Loucy (cell line): ENCODE measurements at regions not wholly inside any gene's neighbourhood (a gene's known extent, or its start where the extent isn't known, plus 50 kb on each side); places are given as distances from the start of the nearest gene placed in this dataset.

Experiments used
- H2AFZ ChIP-seq: fragments of 200-600 bp; sonication (generic); 2 replicates; pipeline ENCODE4 v1.6.0; 2016; ENCODE audit warnings: antibody characterized with exemption, mild to moderate bottlenecking, low read length, moderate library complexity
- H3F3A ChIP-seq: fragments of 200-600 bp; 2 replicates; pipeline ENCODE4 v1.6.0; 2016; ENCODE audit warnings: antibody characterized with exemption, low read depth, mild to moderate bottlenecking
- H3K27me3 ChIP-seq: fragments of 200-600 bp; sonication (generic); 2 replicates; pipeline ENCODE4 v1.6.1; 2014; ENCODE audit warnings: low read length, mild to moderate bottlenecking; ENCODE audit not compliant: insufficient read depth, poor library complexity, severe bottlenecking
- H3K36me3 ChIP-seq: fragments of 200-600 bp; sonication (generic); 2 replicates; pipeline ENCODE4 v1.6.1; 2016; ENCODE audit warnings: low read length; ENCODE audit not compliant: insufficient read depth
- H3K4me1 ChIP-seq: fragments of 200-600 bp; sonication (generic); 2 replicates; pipeline ENCODE4 v1.5.1; 2014; ENCODE audit warnings: low read length, mild to moderate bottlenecking; ENCODE audit not compliant: insufficient read depth, poor library complexity, severe bottlenecking
- H3K4me2 ChIP-seq: fragments of 200-600 bp; sonication (generic); 2 replicates; pipeline ENCODE4 v1.6.0; 2014; ENCODE audit warnings: antibody characterized with exemption, low read length, low read depth, mild to moderate bottlenecking; ENCODE audit not compliant: poor library complexity, severe bottlenecking
- H3K4me3 ChIP-seq: fragments of 200-600 bp; sonication (generic); 2 replicates; pipeline ENCODE4 v1.5.1; 2014; ENCODE audit warnings: low read length, mild to moderate bottlenecking, mixed read lengths; ENCODE audit not compliant: poor library complexity, severe bottlenecking
- H3K79me2 ChIP-seq: fragments of 200-600 bp; sonication (generic); 2 replicates; pipeline ENCODE4 v1.6.1; 2014; ENCODE audit warnings: low read length; ENCODE audit not compliant: insufficient read depth
- H3K9ac ChIP-seq: fragments of 200-600 bp; sonication (generic); 2 replicates; pipeline ENCODE4 v1.6.0; 2014; ENCODE audit warnings: mild to moderate bottlenecking, low read depth, low read length, moderate library complexity; ENCODE audit not compliant: poor library complexity, severe bottlenecking
- H3K9me2 ChIP-seq: fragments of 200-600 bp; sonication (generic); replicated peaks from 2 replicates; pipeline ENCODE4 v1.6.1; 2016; ENCODE audit warnings: low read depth, low read length, mixed read lengths
- H3K9me3 ChIP-seq: fragments of 200-600 bp; sonication (generic); 2 replicates; pipeline ENCODE4 v1.6.1; 2014; ENCODE audit warnings: mild to moderate bottlenecking, antibody characterized with exemption, low read length, low read depth; ENCODE audit not compliant: insufficient read depth
- H4K20me1 ChIP-seq: fragments of 200-600 bp; sonication (generic); 2 replicates; pipeline ENCODE4 v1.6.0; 2014; ENCODE audit warnings: antibody characterized with exemption, low read length, mild to moderate bottlenecking; ENCODE audit not compliant: insufficient read depth, poor library complexity, severe bottlenecking
- EZH2phosphoT487 ChIP-seq: fragments of 200-600 bp; IDR thresholded peaks from 2 replicates; pipeline ENCODE4 v1.6.1; 2018; ENCODE audit warnings: antibody characterized with exemption, mild to moderate bottlenecking, moderate library complexity, borderline replicate concordance
- TF ChIP-seq, protein P1 (sequence below): fragments of 200-600 bp; sonication (generic); conservative IDR thresholded peaks from 2 replicates; pipeline ENCODE4 v1.5.1; 2014; ENCODE audit warnings: mild to moderate bottlenecking, antibody characterized with exemption, low read length

GRCh38 chr11:111148121-111148520, 97.4 kb upstream of the POU2AF2 start:
- Histone ChIP-seq H3K9me2 (no peaks in the 10 kb centered on the region), H3K9ac (no peak overlapping the region), H3K79me2 (no peaks in the 10 kb centered on the region), H3K4me1 (no peaks in the 10 kb centered on the region), H3K9me3 (no peaks in the 10 kb centered on the region), H4K20me1 (no peaks in the 10 kb centered on the region), H3F3A (no peaks in the 10 kb centered on the region), H3K4me2 (no peak overlapping the region), H3K27me3 (no peaks in the 10 kb centered on the region), H3K4me3 (no peak overlapping the region), H3K36me3 (no peaks in the 10 kb centered on the region), H2AFZ (no peak overlapping the region)
- TF ChIP-seq, protein P1, sequence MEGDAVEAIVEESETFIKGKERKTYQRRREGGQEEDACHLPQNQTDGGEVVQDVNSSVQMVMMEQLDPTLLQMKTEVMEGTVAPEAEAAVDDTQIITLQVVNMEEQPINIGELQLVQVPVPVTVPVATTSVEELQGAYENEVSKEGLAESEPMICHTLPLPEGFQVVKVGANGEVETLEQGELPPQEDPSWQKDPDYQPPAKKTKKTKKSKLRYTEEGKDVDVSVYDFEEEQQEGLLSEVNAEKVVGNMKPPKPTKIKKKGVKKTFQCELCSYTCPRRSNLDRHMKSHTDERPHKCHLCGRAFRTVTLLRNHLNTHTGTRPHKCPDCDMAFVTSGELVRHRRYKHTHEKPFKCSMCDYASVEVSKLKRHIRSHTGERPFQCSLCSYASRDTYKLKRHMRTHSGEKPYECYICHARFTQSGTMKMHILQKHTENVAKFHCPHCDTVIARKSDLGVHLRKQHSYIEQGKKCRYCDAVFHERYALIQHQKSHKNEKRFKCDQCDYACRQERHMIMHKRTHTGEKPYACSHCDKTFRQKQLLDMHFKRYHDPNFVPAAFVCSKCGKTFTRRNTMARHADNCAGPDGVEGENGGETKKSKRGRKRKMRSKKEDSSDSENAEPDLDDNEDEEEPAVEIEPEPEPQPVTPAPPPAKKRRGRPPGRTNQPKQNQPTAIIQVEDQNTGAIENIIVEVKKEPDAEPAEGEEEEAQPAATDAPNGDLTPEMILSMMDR, result no peak
- TF ChIP-seq EZH2phosphoT487, result no peak

GRCh38 chr11:111137846-111138245, 107.7 kb upstream of the POU2AF2 start:
- Histone ChIP-seq H3K4me3 (no peak overlapping the region), H3K4me1 (no peaks in the 10 kb centered on the region), H3K9ac (no peak overlapping the region), H3K9me2 (no peaks in the 10 kb centered on the region), H3K27me3 (no peaks in the 10 kb centered on the region), H3F3A (no peaks in the 10 kb centered on the region), H3K4me2 (no peak overlapping the region), H2AFZ (no peak overlapping the region), H3K9me3 (no peaks in the 10 kb centered on the region), H4K20me1 (no peaks in the 10 kb centered on the region), H3K36me3 (no peaks in the 10 kb centered on the region), H3K79me2 (no peaks in the 10 kb centered on the region)
- TF ChIP-seq EZH2phosphoT487, result no peak
- TF ChIP-seq, protein P1, result no peak

GRCh38 chr11:111135778-111136570, 109.6 kb upstream of the POU2AF2 start:
- Histone ChIP-seq H3K4me1 (no peaks in the 10 kb centered on the region), H3K9ac (no peak overlapping the region), H3K9me2 (no peaks in the 10 kb centered on the region), H3K4me3 (no peak overlapping the region), H3K9me3 (no peaks in the 10 kb centered on the region), H3K4me2 (no peak overlapping the region), H3F3A (no peaks in the 10 kb centered on the region), H3K27me3 (no peaks in the 10 kb centered on the region), H3K79me2 (no peaks in the 10 kb centered on the region), H4K20me1 (no peaks in the 10 kb centered on the region), H3K36me3 (no peaks in the 10 kb centered on the region), H2AFZ (no peak overlapping the region)
- TF ChIP-seq EZH2phosphoT487, result no peak
- TF ChIP-seq, protein P1, result no peak
